Chondrocyte (in vitro differentiated cells): ENCODE measurements at regions not wholly inside any gene's neighbourhood (a gene's known extent, or its start where the extent isn't known, plus 50 kb on each side); places are given as distances from the start of the nearest gene placed in this dataset.

Experiments
- DNase-seq: peaks from one replicate; pipeline ENCODE4 v3.0.0; 2021; ENCODE audit warnings: mixed read lengths, low spot score
- H3K27ac Mint-ChIP-seq: one replicate; pipeline ENCODE4 v1.8.0; 2021; ENCODE audit warnings: mild to moderate bottlenecking, moderate library complexity, mixed read lengths; ENCODE audit not compliant: unreplicated experiment
- H3K27me3 Mint-ChIP-seq: 2 replicates; pipeline ENCODE4 v1.8.0; 2021; ENCODE audit warnings: low read depth, mixed read lengths
- H3K36me3 Mint-ChIP-seq: 2 replicates; pipeline ENCODE4 v1.8.0; 2021; ENCODE audit warnings: low read depth, mixed read lengths
- H3K4me1 Mint-ChIP-seq: 2 replicates; pipeline ENCODE4 v1.8.0; 2021; ENCODE audit warnings: low read depth, mild to moderate bottlenecking, mixed read lengths
- H3K4me3 Mint-ChIP-seq: one replicate; pipeline ENCODE4 v1.8.0; 2021; ENCODE audit warnings: mild to moderate bottlenecking, moderate library complexity, mixed read lengths; ENCODE audit not compliant: unreplicated experiment
- H3K9me3 Mint-ChIP-seq: 2 replicates; pipeline ENCODE4 v1.8.0; 2021; ENCODE audit warnings: low read depth, mixed read lengths
- CTCF ChIP-seq: fragments of 200-600 bp; sonication (generic); IDR thresholded peaks from 2 replicates; pipeline ENCODE4 v1.5.0; 2021; ENCODE audit warnings: antibody characterized with exemption, mild to moderate bottlenecking, moderate library complexity

- DNase-seq = no peak
- Mint-ChIP-seq H3K27ac (no peak overlapping the region), H3K9me3 (peaks cover 17% of the 10 kb centered on the region), H3K27me3 (no peaks in the 10 kb centered on the region), H3K4me1 (peaks cover 33% of the 10 kb centered on the region), H3K4me3 (no peak overlapping the region), H3K36me3 (no peaks in the 10 kb centered on the region)
- no peak for TF ChIP-seq CTCF
Measured at GRCh38 chr2:236646871-236647270, 77.2 kb downstream of the ACKR3 start.

- Mint-ChIP-seq H3K27me3 (no peaks in the 10 kb centered on the region), H3K27ac (no peak overlapping the region), H3K36me3 (no peaks in the 10 kb centered on the region), H3K4me1 (peaks cover 25% of the 10 kb centered on the region), H3K4me3 (no peak overlapping the region), H3K9me3 (peaks cover 17% of the 10 kb centered on the region)
- DNase-seq = no peak
- TF ChIP-seq CTCF = no peak
Measured at GRCh38 chr2:236647621-236648020, 78.0 kb downstream of the ACKR3 start.

- TF ChIP-seq CTCF = no peak
- Mint-ChIP-seq H3K36me3 (no peaks in the 10 kb centered on the region), H3K4me3 (no peak overlapping the region), H3K4me1 (peaks cover 6% of the 10 kb centered on the region), H3K27ac (no peak overlapping the region), H3K27me3 (no peaks in the 10 kb centered on the region), H3K9me3 (peaks cover 9% of the 10 kb centered on the region)
- no peak for DNase-seq
Measured at GRCh38 chr2:236653863-236654262, 84.2 kb downstream of the ACKR3 start.

DNA sequence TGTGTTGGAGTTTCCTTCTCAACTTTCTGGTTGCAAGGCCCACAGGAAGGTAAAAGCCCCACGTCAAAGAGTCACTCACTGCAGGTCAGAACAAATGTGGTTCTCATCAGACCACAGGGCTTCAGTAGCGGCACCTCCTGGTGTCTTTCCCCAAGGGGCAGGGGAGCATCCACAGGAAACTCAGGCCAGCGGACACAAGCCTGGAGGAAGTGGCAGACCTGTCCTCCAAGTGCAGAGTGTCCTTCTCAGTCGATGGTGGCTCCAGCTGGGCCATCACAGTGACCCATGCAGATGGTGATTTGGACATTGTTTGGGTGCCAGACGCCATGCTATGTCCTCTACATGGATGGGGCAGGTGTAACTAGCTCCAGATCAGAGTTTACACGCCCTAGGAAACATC lies 84.9 kb downstream of the ACKR3 start:
- no peaks in the 10 kb centered on the region for H3K27me3 Mint-ChIP-seq
- no peaks in the 10 kb centered on the region for H3K36me3 Mint-ChIP-seq
- H3K27ac Mint-ChIP-seq = no peak overlapping the region
- peaks cover 10% of the 10 kb centered on the region for H3K4me1 Mint-ChIP-seq
- H3K4me3 Mint-ChIP-seq = no peak overlapping the region
- H3K9me3 Mint-ChIP-seq = peaks cover 7% of the 10 kb centered on the region
- no peak for DNase-seq
- TF ChIP-seq CTCF = no peak

GRCh38 chr2:236656166-236656565 lies 86.5 kb downstream of the ACKR3 start:
- Mint-ChIP-seq H3K4me3 (no peak overlapping the region), H3K27ac (no peak overlapping the region), H3K36me3 (no peaks in the 10 kb centered on the region), H3K4me1 (peaks cover 24% of the 10 kb centered on the region), H3K27me3 (no peaks in the 10 kb centered on the region), H3K9me3 (no peaks in the 10 kb centered on the region)
- no peak for DNase-seq
- no peak for TF ChIP-seq CTCF
